ENCODE measurements at regions not wholly inside any gene's neighbourhood (a gene's known extent, or its start where the extent isn't known, plus 50 kb on each side); places are given as distances from the start of the nearest gene placed in this dataset.

DNA sequence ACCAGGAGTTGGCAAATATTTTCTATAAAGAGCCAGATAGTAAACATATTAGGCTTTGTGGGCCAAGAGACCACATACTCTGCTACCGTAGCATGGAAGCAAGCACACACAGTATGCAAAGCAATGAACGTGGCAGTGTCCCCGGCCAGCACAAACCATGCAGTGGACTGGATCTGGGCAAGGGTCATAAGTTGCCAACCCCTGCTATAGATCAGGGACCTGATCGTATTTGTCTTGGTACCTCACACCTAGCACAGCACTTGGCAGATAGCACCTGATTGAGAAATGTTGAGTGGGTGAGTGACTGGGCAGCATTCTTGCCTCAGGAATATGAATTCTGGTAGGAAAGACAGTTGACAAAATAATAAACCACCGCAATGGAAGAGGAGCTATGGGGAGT, 331.9 kb downstream of the FGFR2 start:
- no peaks in the 10 kb centered on the region for H3K9me2 ChIP-seq (replicated peaks; ENCODE audit: insufficient read depth)
- TF ChIP-seq EZH2phosphoT487 (IDR thresholded peaks at IDR 0.05; ENCODE audit: low read depth, severe bottlenecking, unreplicated experiment): no peak
- no peak for TF ChIP-seq EZH2 (IDR thresholded peaks at IDR 0.05; ENCODE audit: borderline replicate concordance)
- TF ChIP-seq, protein P1, sequence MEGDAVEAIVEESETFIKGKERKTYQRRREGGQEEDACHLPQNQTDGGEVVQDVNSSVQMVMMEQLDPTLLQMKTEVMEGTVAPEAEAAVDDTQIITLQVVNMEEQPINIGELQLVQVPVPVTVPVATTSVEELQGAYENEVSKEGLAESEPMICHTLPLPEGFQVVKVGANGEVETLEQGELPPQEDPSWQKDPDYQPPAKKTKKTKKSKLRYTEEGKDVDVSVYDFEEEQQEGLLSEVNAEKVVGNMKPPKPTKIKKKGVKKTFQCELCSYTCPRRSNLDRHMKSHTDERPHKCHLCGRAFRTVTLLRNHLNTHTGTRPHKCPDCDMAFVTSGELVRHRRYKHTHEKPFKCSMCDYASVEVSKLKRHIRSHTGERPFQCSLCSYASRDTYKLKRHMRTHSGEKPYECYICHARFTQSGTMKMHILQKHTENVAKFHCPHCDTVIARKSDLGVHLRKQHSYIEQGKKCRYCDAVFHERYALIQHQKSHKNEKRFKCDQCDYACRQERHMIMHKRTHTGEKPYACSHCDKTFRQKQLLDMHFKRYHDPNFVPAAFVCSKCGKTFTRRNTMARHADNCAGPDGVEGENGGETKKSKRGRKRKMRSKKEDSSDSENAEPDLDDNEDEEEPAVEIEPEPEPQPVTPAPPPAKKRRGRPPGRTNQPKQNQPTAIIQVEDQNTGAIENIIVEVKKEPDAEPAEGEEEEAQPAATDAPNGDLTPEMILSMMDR (IDR thresholded peaks at IDR 0.05; ENCODE audit: poor library complexity): no peak
- no peaks in the 10 kb centered on the region for H3K36me3 ChIP-seq (replicated peaks; ENCODE audit: insufficient read depth, low read depth)
- no peak overlapping the region for H3K27ac ChIP-seq
- H3K9me3 ChIP-seq (ENCODE audit: low read depth): no peaks in the 10 kb centered on the region
- H4K20me1 ChIP-seq (ENCODE audit: insufficient read depth, poor library complexity, severe bottlenecking): no peaks in the 10 kb centered on the region
- H3K27me3 ChIP-seq: no peaks in the 10 kb centered on the region
- H3K4me2 ChIP-seq: no peak overlapping the region
- no peak for DNase-seq (ENCODE audit: low spot score)
- H3K4me1 ChIP-seq (ENCODE audit: insufficient read depth): peaks cover 37% of the 10 kb centered on the region
- WGBS (ENCODE audit: low lambda C conversion rate, missing lambda C conversion rate): 59% methylated on average over 5 of the region's 5 CpGs
- H3K4me3 ChIP-seq: no peak overlapping the region
- no peaks in the 10 kb centered on the region for H3K79me2 ChIP-seq
- H2AFZ ChIP-seq: no peak overlapping the region

DNA sequence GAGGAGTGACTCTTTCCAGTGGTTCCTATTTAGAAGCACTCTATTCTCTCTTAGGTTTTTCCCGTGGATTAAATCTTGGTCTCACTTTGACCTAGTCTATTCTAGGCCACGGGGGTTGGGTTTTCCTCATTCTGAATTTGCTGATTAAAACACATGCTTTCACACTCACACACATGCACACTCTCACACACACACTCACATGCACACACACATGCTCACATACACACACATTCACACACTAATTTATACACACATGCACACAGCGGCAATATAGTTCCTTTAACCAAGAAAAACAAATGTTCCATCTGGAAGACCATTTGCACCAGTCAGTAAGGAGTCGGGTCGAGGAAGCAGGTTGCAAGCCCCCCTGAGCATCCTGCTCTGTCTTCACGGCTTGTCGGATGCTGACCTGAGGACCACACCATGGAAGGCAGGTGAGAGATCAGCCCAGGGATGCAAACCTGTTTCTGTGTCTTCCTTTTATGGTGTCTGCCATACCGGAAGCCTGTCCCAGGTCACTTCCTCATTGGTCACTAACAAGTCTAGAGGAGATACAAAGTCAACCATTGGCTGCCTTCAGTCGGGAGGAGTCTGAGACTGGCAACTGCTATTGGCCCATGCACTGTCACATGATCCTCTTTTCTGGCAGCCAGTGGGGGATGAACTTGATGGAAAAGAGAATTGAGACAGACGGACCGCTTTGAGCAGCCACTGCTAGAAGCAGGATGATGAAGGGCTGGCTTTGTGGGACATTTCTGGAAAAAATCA, 330.8 kb downstream of the FGFR2 start:
- TF ChIP-seq EZH2phosphoT487 (IDR thresholded peaks at IDR 0.05; ENCODE audit: low read depth, severe bottlenecking, unreplicated experiment) (no peak), EZH2 (IDR thresholded peaks at IDR 0.05; ENCODE audit: borderline replicate concordance) (no peak)
- TF ChIP-seq, protein P1 (IDR thresholded peaks at IDR 0.05; ENCODE audit: poor library complexity): no peak
- Histone ChIP-seq H3K4me2 (no peak overlapping the region), H3K9me2 (replicated peaks; ENCODE audit: insufficient read depth) (no peaks in the 10 kb centered on the region), H4K20me1 (ENCODE audit: insufficient read depth, poor library complexity, severe bottlenecking) (no peaks in the 10 kb centered on the region), H3K4me3 (no peak overlapping the region), H3K27ac (no peak overlapping the region), H3K9me3 (ENCODE audit: low read depth) (no peaks in the 10 kb centered on the region), H2AFZ (no peak overlapping the region), H3K27me3 (no peaks in the 10 kb centered on the region), H3K36me3 (replicated peaks; ENCODE audit: insufficient read depth, low read depth) (no peaks in the 10 kb centered on the region), H3K4me1 (ENCODE audit: insufficient read depth) (peaks cover 33% of the 10 kb centered on the region), H3K79me2 (no peaks in the 10 kb centered on the region)
- no peak for DNase-seq (ENCODE audit: low spot score)
- WGBS (ENCODE audit: low lambda C conversion rate, missing lambda C conversion rate): 97% methylated on average over 11 of the region's 11 CpGs

DNA sequence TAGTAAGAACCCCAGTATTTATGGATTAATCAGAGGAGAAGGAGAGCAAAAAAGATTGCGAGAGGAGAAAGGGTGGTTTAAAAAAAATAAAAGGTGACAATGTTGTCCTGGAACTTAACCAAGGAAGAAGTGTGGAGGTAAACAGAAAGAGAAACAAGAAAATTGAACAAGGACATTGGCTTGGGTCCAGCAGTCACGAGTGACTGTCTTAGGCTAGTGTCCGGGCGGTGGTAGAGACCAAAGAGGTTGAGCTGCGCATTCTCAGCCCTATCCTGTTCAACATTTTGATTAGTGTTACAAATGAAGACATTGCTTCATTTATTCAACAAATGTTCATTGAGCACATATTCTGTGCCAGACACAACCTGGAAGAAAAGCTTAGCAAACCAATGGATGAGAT, 329.9 kb downstream of the FGFR2 start:
- no peaks in the 10 kb centered on the region for H3K36me3 ChIP-seq (replicated peaks; ENCODE audit: insufficient read depth, low read depth)
- no peak overlapping the region for H3K4me3 ChIP-seq
- H3K27ac ChIP-seq: no peak overlapping the region
- H2AFZ ChIP-seq: no peak overlapping the region
- TF ChIP-seq EZH2 (IDR thresholded peaks at IDR 0.05; ENCODE audit: borderline replicate concordance) (no peak), EZH2phosphoT487 (IDR thresholded peaks at IDR 0.05; ENCODE audit: low read depth, severe bottlenecking, unreplicated experiment) (no peak)
- TF ChIP-seq, protein P1 (IDR thresholded peaks at IDR 0.05; ENCODE audit: poor library complexity): no peak
- H3K27me3 ChIP-seq: no peaks in the 10 kb centered on the region
- no peak overlapping the region for H3K4me2 ChIP-seq
- peaks cover 29% of the 10 kb centered on the region for H3K4me1 ChIP-seq (ENCODE audit: insufficient read depth)
- no peaks in the 10 kb centered on the region for H3K9me2 ChIP-seq (replicated peaks; ENCODE audit: insufficient read depth)
- no peaks in the 10 kb centered on the region for H3K79me2 ChIP-seq
- no peaks in the 10 kb centered on the region for H4K20me1 ChIP-seq (ENCODE audit: insufficient read depth, poor library complexity, severe bottlenecking)
- no peak for DNase-seq (ENCODE audit: low spot score)
- H3K9me3 ChIP-seq (ENCODE audit: low read depth): no peaks in the 10 kb centered on the region
- WGBS (ENCODE audit: low lambda C conversion rate, missing lambda C conversion rate): 95% methylated on average over 5 of the region's 5 CpGs
